Psoas muscle (tissue), 7 donors: ENCODE measurements at regions not wholly inside any gene's neighbourhood (a gene's known extent, or its start where the extent isn't known, plus 50 kb on each side); places are given as distances from the start of the nearest gene placed in this dataset.

Source experiments
- ATAC-seq, 4 donors: fragments of 200-7000 bp; cut with Tn5 transposase; one replicate each; pipeline ENCODE4 v1.9.1; 2020; ENCODE audit warnings: moderate library complexity in 3 of 4, mild to moderate bottlenecking in 2 of 4
- DNase-seq, 2 donors: peaks; one replicate each; pipeline ENCODE4 v3.0.0-alpha.2; 2020
- H3K27ac ChIP-seq: fragments of 200-600 bp; one replicate; pipeline ENCODE4 v1.8.0; 2022
- H3K27me3 ChIP-seq, 3 donors: fragments of 200-600 bp in 1 of 3; one replicate each; pipeline versions ENCODE4 v1.6.1 to v1.8.0; 2013 to 2022; ENCODE audit warnings: low read length in 2 of 3, mild to moderate bottlenecking in 2 of 3, moderate library complexity in 1 of 3; ENCODE audit not compliant: insufficient read depth in 3 of 3
- H3K36me3 ChIP-seq, 2 donors: fragments of 200-600 bp in 1 of 2; one replicate each; pipeline versions ENCODE4 v1.6.1 to v1.8.0; 2013 to 2022; ENCODE audit warnings: low read depth in 1 of 2, mild to moderate bottlenecking in 1 of 2, moderate library complexity in 1 of 2; ENCODE audit not compliant: insufficient read depth in 1 of 2
- H3K4me1 ChIP-seq: fragments of 200-600 bp; one replicate; pipeline ENCODE4 v1.8.0; 2022
- H3K4me3 ChIP-seq: fragments of 200-600 bp; one replicate; pipeline ENCODE4 v1.8.0; 2022; ENCODE audit warnings: mild to moderate bottlenecking
- H3K9me3 ChIP-seq: fragments of 200-600 bp; one replicate; pipeline ENCODE4 v1.8.0; 2022
- CTCF ChIP-seq: fragments of 200-600 bp; IDR thresholded peaks from one replicate; pipeline ENCODE4 v1.8.0; 2022; ENCODE audit warnings: antibody characterized with exemption
- WGBS, 3 donors: extraction: QIAGEN DNeasy Blood & Tissue Kit; methylation state at CpG; one replicate each; pipeline versions ENCODE4 v1.1.6 to v1.1.7; 2013; 5-methylcytosine and 5-hydroxymethylcytosine counted together
- intact Hi-C, 2 donors: fragments of 100-400 bp; cut with DNase I; formaldehyde crosslinking; loops; one replicate each; pipeline versions ENCODE4 v1.11.0 to v1.14.2; 2022
- donor health status: healthy with polysubstance abuse.
- donor health status: DM: no; HTN: no; CAD: no; lungs with moderate emphysema.
- donor health status: Bipolar disorder and iron deficiency.
- donor health status: healthy.
- donor health status: DM: yes; HTN: yes; CAD: no.
- donor health status: DM: no; HTN: no; CAD: no.
- donor health status: DM: yes; HTN: yes; CAD: no.

GRCh38 chr21:32889596-32889995, 118.0 kb upstream of the PAXBP1 start:
- TF ChIP-seq CTCF = no peak
- Histone ChIP-seq H3K27ac (no peak overlapping the region), H3K4me1 (no peaks in the 10 kb centered on the region), H3K27me3 (peaks cover 0 to 5% (median 0%) of the 10 kb centered on the region in 3 donors), H3K9me3 (no peaks in the 10 kb centered on the region), H3K4me3 (no peak overlapping the region), H3K36me3 (no peaks in the 10 kb centered on the region)
- 88 to 95% (median 93%) methylated on average over 3 of the region's 3 CpGs for WGBS, 3 donors
- ATAC-seq (no peak), DNase-seq (no peak)
- intact Hi-C loops = no loop called here

GRCh38 chr21:32894321-32894720, 122.8 kb upstream of the PAXBP1 start:
- DNase-seq (no peak), ATAC-seq (no peak)
- Histone ChIP-seq H3K36me3 (no peaks in the 10 kb centered on the region), H3K27ac (no peak overlapping the region), H3K4me1 (no peaks in the 10 kb centered on the region), H3K4me3 (no peak overlapping the region), H3K9me3 (no peaks in the 10 kb centered on the region), H3K27me3 (peaks cover 0 to 5% (median 0%) of the 10 kb centered on the region in 3 donors)
- intact Hi-C loops = no loop called here
- no peak for TF ChIP-seq CTCF

GRCh38 chr21:32900814-32901213, 124.9 kb upstream of the OLIG2 start:
- ATAC-seq (no peak), DNase-seq (no peak)
- no peak overlapping the region for H3K27ac ChIP-seq
- no peaks in the 10 kb centered on the region for H3K9me3 ChIP-seq
- no peaks in the 10 kb centered on the region for H3K36me3 ChIP-seq
- H3K4me3 ChIP-seq = no peak overlapping the region
- no peaks in the 10 kb centered on the region for H3K27me3 ChIP-seq
- intact Hi-C loops = no loop called here
- H3K4me1 ChIP-seq = no peaks in the 10 kb centered on the region
- 77 to 90% (median 80%) methylated on average over 4 of the region's 4 CpGs for WGBS, 3 donors
- TF ChIP-seq CTCF = no peak

- 82 to 85% (median 83%) methylated on average over 3 of the region's 3 CpGs for WGBS, 3 donors
- no peaks in the 10 kb centered on the region for H3K9me3 ChIP-seq
- intact Hi-C loops = no loop called here
- H3K36me3 ChIP-seq = no peaks in the 10 kb centered on the region
- no peaks in the 10 kb centered on the region for H3K4me1 ChIP-seq
- ATAC-seq = no peak
- DNase-seq = no peak
- no peak overlapping the region for H3K4me3 ChIP-seq
- no peak overlapping the region for H3K27ac ChIP-seq
- H3K27me3 ChIP-seq = no peaks in the 10 kb centered on the region
- no peak for TF ChIP-seq CTCF
These were observed 118.2 kb upstream of the OLIG2 start for GRCh38 chr21:32907521-32907920.

GRCh38 chr21:32908534-32908933, 117.2 kb upstream of the OLIG2 start:
- Histone ChIP-seq H3K4me3 (no peak overlapping the region), H3K4me1 (no peaks in the 10 kb centered on the region), H3K9me3 (no peaks in the 10 kb centered on the region), H3K27ac (no peak overlapping the region), H3K36me3 (no peaks in the 10 kb centered on the region), H3K27me3 (no peaks in the 10 kb centered on the region)
- 48 to 51% (median 49%) methylated on average over 3 of the region's 3 CpGs for WGBS, 3 donors
- TF ChIP-seq CTCF = no peak
- ATAC-seq (no peak), DNase-seq (no peak)
- intact Hi-C loops = no loop called here
